ENCODE measurements at regions not wholly inside any gene's neighbourhood (a gene's known extent, or its start where the extent isn't known, plus 50 kb on each side); places are given as distances from the start of the nearest gene placed in this dataset.
"Not testable (repeated sequence)": the region's sequence is repeated elsewhere in the genome, so short reads cannot be mapped to it uniquely, and the experiment has no call there.

DNA sequence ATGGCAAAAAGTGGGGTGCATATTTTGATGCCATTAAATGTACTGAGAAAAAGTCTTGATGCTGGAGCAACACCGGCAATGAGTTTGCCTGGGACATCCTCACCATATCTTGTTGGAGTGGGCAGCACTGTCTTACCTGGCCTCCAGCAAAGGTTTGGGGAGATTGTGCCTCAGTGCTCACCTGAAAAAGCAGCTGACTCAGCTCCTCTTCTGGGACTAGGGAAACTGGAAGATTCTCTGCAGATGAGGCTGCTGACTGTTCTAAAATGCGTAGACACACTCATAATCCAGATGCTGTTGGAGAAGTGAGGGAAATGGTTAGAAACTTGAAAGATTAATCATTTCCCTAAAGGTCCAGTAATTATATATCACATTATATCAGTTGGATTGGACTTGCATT lies 593.7 kb upstream of the HS3ST1 start:
- DNase-seq, result no peak

DNA sequence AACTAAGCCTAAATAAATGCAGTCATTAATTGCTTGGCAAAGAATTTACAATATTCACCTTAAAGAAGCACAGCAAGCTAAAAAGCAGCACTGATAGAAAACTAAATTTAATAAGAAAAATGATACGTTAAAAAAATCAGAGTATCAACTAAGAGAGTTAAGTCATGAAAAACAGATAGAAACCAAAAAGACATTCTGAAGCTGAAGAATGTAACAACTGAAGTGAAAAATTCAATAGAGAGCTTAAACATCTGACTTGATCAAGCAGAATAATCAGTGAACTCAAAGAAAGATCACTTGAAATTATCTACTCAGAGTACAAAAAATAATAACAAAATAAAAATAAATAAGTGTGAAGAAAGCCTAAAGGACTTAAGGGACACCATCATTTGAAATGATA lies 588.0 kb upstream of the HS3ST1 start:
- no peak for DNase-seq

DNA sequence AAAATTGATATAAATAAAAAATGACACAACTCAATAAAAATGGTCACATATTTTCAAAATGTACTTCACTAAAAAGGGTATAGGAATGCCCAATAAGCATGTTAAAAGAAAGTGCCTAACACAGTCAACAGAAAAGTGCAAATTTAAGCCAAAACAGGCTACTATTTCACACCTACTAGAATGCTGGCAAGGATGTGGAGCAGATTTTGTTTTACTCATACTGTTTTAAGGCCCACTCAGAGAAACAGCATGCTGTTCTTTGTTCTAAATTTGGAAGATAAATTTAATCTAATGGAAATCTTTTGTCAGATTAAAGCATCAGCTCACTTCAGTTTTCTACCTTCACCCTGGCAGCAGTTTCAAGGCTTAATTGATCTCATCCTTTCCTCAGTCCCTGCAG lies 576.8 kb upstream of the HS3ST1 start:
- DNase-seq, result no peak

DNA sequence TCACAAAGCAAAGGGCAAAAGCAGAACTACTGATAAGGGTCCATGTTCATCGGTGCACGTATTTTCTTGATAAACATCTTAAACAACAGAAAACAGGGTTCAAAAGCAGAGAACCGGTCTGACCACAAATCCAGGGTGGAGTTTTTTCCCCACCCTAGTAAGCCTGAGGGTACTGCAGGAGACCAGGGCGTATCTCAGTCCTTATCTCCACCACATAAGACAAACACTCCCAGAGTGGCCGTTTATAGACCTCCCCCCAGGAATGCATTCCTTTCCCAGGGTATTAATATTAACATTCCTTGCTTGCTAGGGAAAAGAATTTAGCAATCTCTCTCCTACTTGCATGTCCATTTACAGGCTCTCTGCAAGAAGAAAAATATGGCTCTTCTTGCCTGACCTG lies 567.9 kb upstream of the HS3ST1 start:
- not testable (repeated sequence) for DNase-seq

DNA sequence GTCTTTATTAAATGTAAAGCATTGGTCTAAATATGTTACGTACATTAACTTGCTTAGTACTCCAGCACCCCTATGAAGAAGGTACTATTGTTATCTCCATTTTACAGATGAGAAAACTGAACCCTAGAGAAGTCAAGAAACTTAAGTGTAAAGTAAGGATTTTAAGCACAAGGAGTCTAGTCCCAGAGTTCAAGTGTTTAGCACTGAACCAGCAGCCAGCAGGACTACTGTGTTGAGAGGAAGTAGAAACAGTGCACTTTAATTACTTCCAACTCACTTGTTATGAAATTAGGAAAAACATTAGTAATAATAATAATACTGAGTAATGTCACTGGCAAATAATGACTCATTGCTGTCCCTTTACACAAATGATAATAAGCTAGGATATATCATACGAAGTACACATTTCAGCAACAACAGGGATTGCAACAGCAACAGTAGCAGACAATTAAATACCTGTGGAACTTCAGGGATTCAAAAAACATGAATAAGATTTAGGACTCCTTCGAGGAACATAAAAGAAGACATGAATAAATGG lies 548.1 kb upstream of the HS3ST1 start:
- DNase-seq, result no peak

DNA sequence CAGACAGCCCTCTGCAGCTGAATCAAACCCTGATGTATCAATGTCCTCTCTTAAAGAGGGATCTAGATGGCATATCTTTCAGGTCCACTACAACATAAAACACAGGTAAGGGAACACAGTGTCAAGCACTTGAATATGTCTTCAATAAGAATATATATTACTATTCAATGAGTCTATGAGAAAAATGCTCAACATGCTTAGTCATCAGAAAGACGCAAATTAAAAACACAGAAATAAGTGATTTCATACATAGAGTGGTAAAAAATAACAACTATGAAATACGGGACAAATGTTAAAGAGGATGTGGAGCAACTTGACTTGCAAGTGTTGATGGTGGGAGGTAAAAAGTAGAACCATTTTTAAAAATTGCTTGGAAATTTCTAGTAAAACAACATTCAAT lies 544.6 kb upstream of the HS3ST1 start:
- no peak for DNase-seq

DNA sequence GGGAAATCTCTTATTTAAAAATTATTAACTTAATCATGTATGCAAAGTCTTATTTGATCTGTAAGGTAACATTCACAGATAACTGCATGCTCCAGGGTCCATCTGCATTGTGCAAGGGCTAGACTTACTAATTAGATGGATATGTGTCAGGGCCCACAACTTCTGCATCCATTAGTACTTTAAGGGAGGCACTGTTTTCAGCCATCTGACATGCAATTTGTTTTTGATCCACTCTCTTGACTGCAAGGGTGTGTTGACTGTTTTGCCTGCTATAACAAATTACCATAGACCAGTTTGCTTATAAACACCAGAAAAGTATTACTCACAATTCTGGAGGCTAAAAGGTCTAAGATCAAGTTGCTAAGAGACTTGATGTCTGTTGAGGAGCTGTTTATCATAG lies 542.1 kb upstream of the HS3ST1 start:
- no peak for DNase-seq

DNA sequence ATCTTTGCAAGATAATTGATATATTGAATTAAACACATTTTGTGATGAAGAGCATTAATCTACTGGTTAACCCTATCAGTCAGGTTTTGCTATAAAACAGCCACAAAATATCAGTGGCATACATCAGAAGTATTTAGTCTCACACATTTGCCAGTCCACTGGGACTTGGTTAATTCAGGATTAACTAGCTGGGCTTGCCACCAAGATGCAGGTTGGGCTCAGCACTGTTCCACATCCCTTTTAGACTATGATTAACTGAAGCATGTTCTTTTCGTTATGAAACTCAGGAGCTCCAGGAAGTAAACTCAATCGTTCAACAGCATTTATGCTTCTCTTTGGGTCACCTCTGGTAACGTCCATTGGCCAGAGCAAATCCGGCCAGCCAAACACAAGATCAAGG lies 538.1 kb upstream of the HS3ST1 start:
- DNase-seq, result no peak

DNA sequence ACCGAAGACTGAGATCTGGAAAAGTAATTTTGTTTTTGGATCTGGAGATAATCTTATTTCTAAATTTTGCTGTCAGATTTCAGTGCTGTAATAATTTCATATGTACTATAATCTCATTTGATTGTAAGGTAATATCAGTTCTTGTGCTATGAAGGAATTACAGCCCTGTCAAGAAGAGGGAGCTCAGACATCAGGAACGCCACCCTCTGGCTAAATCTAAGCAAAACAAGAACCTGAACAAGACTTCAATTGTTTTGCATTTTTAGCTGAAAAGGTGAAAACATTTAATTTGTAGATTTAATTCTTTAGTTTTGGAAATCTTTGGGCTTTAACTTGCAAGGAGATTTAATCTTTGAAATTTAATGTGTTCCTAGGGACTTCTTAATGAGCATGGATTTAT lies 525.4 kb upstream of the HS3ST1 start:
- peak; percentile 45 to 63 for DNase-seq

DNA sequence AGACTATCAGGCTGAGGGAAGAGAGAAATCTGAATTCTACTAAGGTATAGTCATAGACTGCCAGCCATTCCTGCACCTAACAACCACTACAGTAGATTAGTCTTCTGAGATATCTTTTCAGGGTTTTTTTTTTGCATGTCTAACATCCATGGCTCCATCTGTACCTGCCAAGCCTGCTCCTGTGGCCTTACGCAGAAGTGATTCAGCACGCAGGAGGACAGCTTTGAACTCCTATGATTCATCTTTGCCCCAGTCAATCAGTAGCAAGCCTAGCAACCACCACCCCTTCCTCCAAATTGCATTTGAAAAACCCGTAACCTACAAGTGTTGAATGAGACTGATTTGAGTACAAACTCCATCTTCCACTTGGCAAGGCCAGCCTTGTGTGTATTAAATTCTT lies 520.7 kb upstream of the HS3ST1 start:
- no peak for DNase-seq

DNA sequence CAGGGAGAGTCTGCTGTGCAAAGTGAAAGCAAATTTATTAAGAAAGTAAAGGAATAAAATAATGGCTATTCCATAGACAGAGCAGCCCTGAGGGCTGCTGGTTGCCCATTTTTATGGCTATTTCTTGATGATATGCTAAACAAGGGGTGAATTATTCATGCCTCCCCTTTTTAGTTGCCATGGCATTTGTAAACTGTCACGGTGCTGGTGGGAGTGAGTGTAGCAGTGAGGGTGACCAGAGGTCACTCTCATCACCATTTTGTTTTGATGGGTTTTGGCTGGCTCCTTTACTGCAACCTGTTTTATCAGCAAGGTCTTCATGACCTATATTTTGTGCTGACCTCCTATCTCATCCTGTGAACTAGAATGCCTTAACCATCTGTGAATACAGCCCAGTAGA lies 518.9 kb upstream of the HS3ST1 start:
- DNase-seq, result not testable (repeated sequence)

DNA sequence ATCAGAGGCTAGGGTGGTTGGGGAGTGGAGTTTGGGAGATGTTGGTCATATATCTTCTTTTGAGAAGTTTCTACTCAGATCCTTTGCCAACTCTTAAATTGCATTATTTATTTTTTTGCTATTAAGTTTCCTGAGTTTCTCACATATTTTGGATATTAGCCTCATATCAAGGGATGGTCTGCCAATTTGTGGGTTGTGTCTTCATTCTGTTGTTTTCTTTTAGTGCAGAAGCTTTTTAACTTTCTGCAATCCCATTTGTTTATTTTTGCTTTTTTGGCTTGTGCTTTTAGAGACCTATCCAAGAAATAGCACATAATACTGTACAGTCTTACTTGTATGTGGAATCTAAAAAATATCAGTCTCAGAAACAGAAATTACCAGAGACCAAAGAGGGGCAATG lies 509.2 kb upstream of the HS3ST1 start:
- DNase-seq, result no peak

DNA sequence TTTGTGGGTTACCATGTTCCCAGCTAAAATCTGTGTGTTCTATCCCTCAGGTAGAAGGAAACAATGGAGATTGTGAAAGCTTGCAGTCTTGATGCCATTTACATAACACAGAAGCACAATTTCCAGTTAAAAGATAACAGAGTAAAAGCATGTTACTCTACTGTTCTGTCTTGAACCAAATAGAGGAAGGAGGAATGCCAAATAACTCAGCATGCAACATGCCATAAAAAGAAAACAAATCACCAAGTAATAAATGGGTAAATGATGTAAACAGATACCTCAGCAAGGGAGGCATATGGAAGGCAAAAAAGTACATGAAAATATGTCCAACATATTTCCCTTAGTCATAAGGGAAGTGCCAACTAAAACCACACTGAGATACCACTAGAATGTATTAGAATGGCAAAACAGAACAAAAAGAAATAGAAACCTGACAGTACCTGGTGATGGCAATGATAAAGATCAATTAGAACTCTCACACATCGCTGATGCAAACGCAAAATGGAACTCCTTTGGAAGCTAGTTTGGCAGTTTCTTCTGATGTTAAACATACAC lies 502.6 kb upstream of the HS3ST1 start:
- DNase-seq, result no peak

DNA sequence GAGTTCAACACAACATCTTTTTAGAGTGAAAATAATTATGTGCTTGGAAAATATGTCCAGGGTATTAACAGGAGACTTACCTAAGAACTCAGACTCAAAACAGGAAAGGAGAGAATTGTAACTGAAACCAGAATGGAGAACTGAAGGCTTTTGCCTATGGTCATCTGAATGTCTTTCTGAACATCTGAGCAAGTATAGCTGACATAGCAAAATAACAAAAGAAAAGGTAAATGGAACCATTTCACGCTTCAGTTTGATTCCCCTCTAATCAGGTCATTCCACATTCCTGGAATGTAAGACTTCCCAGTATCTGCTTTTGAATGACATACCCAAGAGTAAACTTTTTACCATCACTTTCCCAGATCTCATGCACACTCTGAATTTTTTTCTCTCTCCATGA lies 500.4 kb upstream of the HS3ST1 start:
- no peak for DNase-seq

DNA sequence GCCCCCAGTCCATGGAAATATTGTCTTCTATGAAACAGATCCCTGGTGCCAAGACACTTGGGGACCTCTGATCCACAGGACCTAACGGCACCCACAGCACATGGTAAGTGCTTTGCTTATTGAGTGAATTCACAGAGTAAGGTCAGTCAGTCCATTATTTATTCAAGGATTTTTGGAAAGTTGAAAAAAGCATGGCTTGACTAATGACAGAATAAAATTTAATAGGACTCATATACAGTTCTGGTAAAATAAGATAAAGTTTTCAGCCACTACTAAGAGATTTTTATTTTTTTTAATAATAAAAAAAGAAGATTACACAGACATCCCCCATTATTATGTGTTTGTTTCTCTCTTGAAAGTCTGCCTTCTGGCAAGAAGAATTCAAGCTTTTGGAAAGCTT lies 490.6 kb upstream of the HS3ST1 start:
- no peak for DNase-seq

DNA sequence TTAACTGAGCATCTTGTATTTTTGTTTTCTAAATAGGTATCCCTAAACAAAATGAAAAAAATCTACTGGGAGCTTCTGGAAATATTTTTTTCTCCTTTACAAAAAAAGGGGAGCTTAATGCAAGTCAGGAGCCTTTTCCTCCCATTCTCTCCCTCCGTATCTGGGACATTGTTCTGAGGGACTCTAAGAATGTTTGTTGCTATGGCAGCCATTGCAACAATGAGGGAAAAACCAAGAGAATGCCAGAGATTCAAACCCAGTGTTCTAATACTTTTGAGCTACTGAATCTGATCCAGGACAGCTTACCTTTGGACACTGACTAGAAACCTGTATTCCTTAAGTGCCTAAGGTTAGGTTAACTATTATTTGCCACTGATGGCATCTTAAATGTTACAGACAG lies 485.7 kb upstream of the HS3ST1 start:
- DNase-seq, result no peak

DNA sequence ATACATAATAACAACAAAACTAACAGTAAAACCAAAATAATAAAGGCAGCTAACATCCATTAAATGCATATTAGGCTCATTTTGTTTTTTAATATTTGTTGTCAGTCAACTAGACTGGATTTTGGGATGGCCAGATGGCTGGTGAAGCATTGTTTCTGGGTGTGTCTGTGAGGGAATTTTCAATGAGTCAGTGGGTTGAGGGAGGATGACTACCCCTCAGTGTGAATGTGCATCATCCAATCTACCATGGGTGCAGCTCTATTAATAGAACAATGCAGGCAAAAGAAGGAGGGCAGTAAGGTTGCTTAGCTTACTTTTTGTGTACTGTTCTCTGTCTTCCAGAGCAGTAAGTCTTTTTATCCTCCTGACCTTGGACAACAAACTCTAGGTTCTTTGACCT lies 484.2 kb upstream of the HS3ST1 start:
- no peak for DNase-seq

DNA sequence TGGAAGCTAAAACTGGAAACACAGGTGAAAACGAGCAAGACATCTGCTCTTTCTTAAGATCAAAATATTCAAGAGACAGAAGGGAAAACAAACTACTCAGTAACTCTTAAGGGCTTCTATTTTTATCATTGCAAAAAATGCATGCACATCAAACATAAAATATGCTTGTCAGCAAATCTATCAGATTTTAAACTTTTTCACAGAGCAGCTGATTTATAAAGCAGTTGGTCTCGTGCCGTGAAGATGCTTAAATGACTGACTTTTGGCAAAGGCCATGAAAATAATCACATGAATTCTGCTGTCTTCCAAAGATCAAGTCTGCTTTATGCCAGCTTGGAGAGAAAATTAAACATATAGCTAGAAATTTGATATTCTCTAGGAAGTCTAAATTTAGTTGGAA lies 482.1 kb upstream of the HS3ST1 start:
- DNase-seq, result no peak

DNA sequence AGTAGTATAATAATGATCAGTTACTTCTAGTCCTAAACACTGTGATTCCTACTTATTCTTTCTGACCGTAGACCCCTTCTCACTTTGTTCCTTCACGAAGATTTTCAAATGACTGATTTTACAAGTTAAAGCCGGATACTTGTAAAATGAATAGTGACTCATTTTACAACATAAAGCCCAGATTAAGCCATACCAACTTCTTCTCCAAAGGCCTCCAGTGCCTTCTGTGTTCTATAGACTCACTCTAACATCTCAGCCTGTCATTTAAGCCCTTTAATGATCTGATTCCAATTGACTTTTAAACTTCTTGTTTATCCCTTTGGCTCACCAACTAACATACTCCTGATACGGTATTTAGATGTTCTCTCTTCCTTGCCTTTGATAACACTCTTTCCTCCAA lies 480.0 kb upstream of the HS3ST1 start:
- no peak for DNase-seq

DNA sequence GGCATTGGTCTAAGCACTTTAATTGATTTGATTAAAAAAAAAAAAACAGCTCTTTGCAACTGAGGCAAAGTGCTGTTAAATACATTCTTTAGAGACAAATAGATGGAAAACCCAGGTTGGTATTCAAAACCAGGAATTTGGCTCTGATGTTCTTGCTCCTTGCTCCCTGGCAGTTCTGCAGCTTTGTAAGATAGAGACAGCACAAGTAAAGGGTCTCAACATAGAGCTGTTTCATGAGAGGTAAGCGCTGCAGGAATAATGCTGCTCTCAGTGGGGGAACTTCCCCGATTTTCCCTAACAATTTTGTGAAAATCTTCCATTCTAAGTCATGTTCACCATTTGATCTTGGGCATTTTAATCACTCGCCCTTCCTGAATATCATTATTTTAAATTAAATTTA lies 479.5 kb upstream of the HS3ST1 start:
- DNase-seq, result no peak

DNA sequence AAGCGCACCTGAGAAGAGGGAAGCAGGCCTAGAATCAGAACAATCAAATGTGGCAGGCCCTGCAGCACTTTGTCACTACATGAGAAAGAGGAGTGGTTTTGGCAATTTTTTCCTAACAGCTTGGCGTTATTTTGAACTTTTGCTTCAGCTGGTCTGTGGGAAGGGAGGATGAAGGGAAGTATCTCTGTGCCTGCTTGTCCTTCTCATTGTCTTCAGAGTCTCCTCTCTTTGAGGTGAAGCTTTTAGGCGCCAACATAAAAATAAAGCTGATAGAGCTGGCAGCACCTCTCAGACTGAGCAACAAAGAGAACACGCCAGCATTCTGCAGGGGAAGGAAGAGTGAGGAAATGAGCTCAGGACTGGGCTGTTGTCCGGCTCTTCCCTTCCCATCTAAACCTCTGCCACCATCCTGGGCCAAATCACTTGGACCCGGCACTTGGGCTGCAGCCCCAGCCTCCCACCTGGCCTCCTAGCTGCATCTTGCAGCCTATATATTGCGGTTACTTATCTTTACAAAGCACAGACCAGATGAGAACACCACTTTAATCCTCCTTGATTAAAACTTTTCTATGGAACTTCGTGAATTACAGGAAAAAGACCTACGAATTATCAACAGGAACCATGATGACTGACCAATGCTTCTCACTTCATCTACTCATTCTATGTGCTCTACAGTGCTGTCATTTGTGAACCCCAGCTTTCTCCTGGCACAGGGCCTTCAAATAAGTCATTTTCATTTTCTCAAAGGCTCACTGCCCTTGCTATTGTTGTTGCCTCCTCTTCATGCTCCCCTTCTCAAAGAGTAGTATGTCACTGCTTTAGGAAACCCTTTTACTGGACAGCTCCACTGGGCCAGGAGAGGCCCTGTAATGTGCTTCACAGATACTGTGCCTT lies 476.4 kb upstream of the HS3ST1 start:
- no peak for DNase-seq

DNA sequence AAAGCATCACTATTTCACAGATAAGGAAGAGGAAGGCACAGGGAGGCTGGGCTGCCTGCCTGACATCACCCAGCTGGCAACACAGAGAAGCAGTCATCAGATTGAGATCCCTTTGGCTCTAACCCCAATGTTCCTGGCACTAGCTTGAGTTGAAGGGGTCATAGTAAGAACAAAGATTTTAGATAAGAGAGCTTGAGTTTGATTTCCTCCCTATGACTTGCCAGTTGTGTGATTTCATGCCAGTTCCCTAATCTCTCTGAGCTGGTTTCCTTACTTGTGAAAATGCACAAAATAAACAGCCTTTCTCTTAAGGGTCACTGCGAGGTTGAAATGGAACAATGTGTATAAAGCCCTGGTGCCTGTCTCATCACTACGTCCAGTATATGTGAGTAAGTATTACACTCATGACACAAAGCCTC lies 475.4 kb upstream of the HS3ST1 start:
- DNase-seq, result no peak

DNA sequence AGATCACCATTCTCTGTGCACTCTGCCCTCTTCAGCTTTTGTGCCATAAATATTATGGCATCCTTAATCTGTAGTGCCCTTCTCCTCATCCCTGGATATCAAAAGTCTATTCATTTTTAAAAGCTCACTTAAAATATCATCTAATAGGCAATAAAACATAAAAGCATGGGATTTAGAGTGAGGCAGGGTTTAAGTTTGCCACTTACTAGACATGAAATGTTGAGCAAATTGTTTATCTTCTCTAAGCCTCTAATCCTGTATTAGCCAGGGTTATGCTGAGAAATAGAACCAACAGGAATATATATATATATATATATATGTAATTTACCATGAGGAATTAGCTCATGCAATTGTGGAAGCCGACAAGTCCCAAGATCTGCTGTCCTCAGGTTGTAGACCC lies 472.4 kb upstream of the HS3ST1 start:
- DNase-seq, result no peak

DNA sequence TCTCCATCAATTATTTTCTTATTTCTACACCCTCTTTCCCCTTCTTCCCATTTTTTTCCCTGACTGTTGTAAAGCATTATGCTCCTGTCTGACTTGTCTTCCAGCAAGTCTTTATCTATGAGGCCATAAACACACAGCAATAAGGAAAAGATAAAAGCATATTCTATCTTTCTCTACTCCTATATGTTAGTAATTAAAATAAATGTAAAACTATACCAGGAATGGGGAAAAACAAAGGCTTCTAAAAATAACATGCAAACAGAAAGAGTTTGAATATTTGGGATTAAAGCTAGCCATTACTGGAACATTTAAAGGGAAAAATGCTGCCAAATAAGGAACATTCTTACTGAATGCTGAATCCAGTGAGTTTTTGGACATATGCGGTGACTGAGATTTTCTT lies 471.7 kb upstream of the HS3ST1 start:
- DNase-seq, result no peak

Measured in inflammatory macrophage (primary cell).